ENCODE measurements at regions not wholly inside any gene's neighbourhood (a gene's known extent, or its start where the extent isn't known, plus 50 kb on each side); places are given as distances from the start of the nearest gene placed in this dataset.
"Not testable (repeated sequence)": the region's sequence is repeated elsewhere in the genome, so short reads cannot be mapped to it uniquely, and the experiment has no call there.

GRCh38 chr17:20781260-20781659 is 201.7 kb downstream of the CDRT15L2 start:
- no peaks in the 10 kb centered on the region for H3K27me3 ChIP-seq (ENCODE audit: control insufficient read depth in 3 of 3, insufficient read depth in 3 of 3, low read depth in 1 of 3, low read length in 3 of 3)
- H2AK5ac ChIP-seq (ENCODE audit: low read depth, low read length) = no peak overlapping the region
- no CpG with 5 or more reads among the region's 2 CpGs for WGBS, 2 donors (ENCODE audit: extremely low coverage in 2 of 2, insufficient read length in 2 of 2, insufficient replicate concordance in 1 of 2)
- no peak for DNase-seq (ENCODE audit: low spot score)
- H2AFZ ChIP-seq (ENCODE audit: low read length) = no peak overlapping the region
- no peak overlapping the region for H2BK15ac ChIP-seq (ENCODE audit: low read length)
- H2BK120ac ChIP-seq (ENCODE audit: low read depth, low read length) = no peak overlapping the region
- no peak overlapping the region for H4K91ac ChIP-seq (ENCODE audit: low read depth, low read length, poor library complexity)
- no peak overlapping the region for H3K18ac ChIP-seq (ENCODE audit: low read length)
- H3K4me2 ChIP-seq (ENCODE audit: insufficient read depth, low read length, poor library complexity, severe bottlenecking) = no peak overlapping the region
- H3K4me1 ChIP-seq (ENCODE audit: control insufficient read depth in 2 of 2, insufficient read depth in 1 of 2, low read depth in 1 of 2, low read length in 2 of 2) = no peaks in the 10 kb centered on the region
- no peaks in the 10 kb centered on the region for H3K79me1 ChIP-seq (ENCODE audit: low read depth, low read length)
- H3K36me3 ChIP-seq (replicated peaks in 1 of 2; ENCODE audit: control insufficient read depth in 2 of 2, insufficient read depth in 2 of 2, low read length in 2 of 2) = no peaks in the 10 kb centered on the region
- H3K4ac ChIP-seq (ENCODE audit: low read length) = no peak overlapping the region
- no peaks in the 10 kb centered on the region for H3K9me3 ChIP-seq (replicated peaks in 1 of 2; ENCODE audit: control insufficient read depth in 2 of 2, insufficient read depth in 1 of 2, low read depth in 1 of 2, low read length in 2 of 2)
- no peak overlapping the region for H2BK5ac ChIP-seq (ENCODE audit: low read length)
- no peak overlapping the region for H3K9ac ChIP-seq (ENCODE audit: low read depth, low read length, poor library complexity)
- no peak overlapping the region for H3K14ac ChIP-seq (ENCODE audit: low read length)
- no peak overlapping the region for H3K23ac ChIP-seq (ENCODE audit: low read depth, low read length, poor library complexity)
- H4K8ac ChIP-seq (ENCODE audit: low read depth, low read length) = no peak overlapping the region
- no peak overlapping the region for H2BK12ac ChIP-seq (ENCODE audit: low read length)
- no peak overlapping the region for H3K27ac ChIP-seq (replicated peaks; ENCODE audit: low read length)
- H3K4me3 ChIP-seq (ENCODE audit: low read length in 2 of 2) = no peak overlapping the region

- H2AFZ ChIP-seq (ENCODE audit: low read length); H3K9me3 ChIP-seq (replicated peaks in 1 of 2; ENCODE audit: control insufficient read depth in 2 of 2, insufficient read depth in 1 of 2, low read depth in 1 of 2, low read length in 2 of 2); H2BK15ac ChIP-seq (ENCODE audit: low read length); H3K9ac ChIP-seq (ENCODE audit: low read depth, low read length, poor library complexity); H3K36me3 ChIP-seq (replicated peaks in 1 of 2; ENCODE audit: control insufficient read depth in 2 of 2, insufficient read depth in 2 of 2, low read length in 2 of 2); H2BK12ac ChIP-seq (ENCODE audit: low read length); H2BK120ac ChIP-seq (ENCODE audit: low read depth, low read length); H3K14ac ChIP-seq (ENCODE audit: low read length); H2BK5ac ChIP-seq (ENCODE audit: low read length); H3K4me1 ChIP-seq (ENCODE audit: control insufficient read depth in 2 of 2, insufficient read depth in 1 of 2, low read depth in 1 of 2, low read length in 2 of 2); H3K23ac ChIP-seq (ENCODE audit: low read depth, low read length, poor library complexity); DNase-seq (ENCODE audit: low spot score); H3K4ac ChIP-seq (ENCODE audit: low read length); H3K4me2 ChIP-seq (ENCODE audit: insufficient read depth, low read length, poor library complexity, severe bottlenecking); H2AK5ac ChIP-seq (ENCODE audit: low read depth, low read length); H3K27me3 ChIP-seq (ENCODE audit: control insufficient read depth in 3 of 3, insufficient read depth in 3 of 3, low read depth in 1 of 3, low read length in 3 of 3); H3K18ac ChIP-seq (ENCODE audit: low read length); H3K27ac ChIP-seq (replicated peaks; ENCODE audit: low read length); H4K91ac ChIP-seq (ENCODE audit: low read depth, low read length, poor library complexity); H4K8ac ChIP-seq (ENCODE audit: low read depth, low read length); H3K79me1 ChIP-seq (ENCODE audit: low read depth, low read length): not testable (repeated sequence)
- WGBS, 2 donors (ENCODE audit: extremely low coverage in 2 of 2, insufficient read length in 2 of 2, insufficient replicate concordance in 1 of 2) = no CpG with 5 or more reads among the region's 6 CpGs
- H3K4me3 ChIP-seq (ENCODE audit: low read length in 2 of 2) = peak overlapping the region in 1 of 2 donors; percentile 40
Observed at GRCh38 chr17:20781869-20782268, 202.3 kb downstream of the CDRT15L2 start.

- H3K36me3 ChIP-seq (replicated peaks in 1 of 2; ENCODE audit: control insufficient read depth in 2 of 2, insufficient read depth in 2 of 2, low read length in 2 of 2) = no peaks in the 10 kb centered on the region
- H4K8ac ChIP-seq (ENCODE audit: low read depth, low read length) = no peak overlapping the region
- H3K18ac ChIP-seq (ENCODE audit: low read length) = no peak overlapping the region
- H3K23ac ChIP-seq (ENCODE audit: low read depth, low read length, poor library complexity) = no peak overlapping the region
- no peak overlapping the region for H2AFZ ChIP-seq (ENCODE audit: low read length)
- H3K27me3 ChIP-seq (ENCODE audit: control insufficient read depth in 3 of 3, insufficient read depth in 3 of 3, low read depth in 1 of 3, low read length in 3 of 3) = no peaks in the 10 kb centered on the region
- H2BK5ac ChIP-seq (ENCODE audit: low read length) = no peak overlapping the region
- no peaks in the 10 kb centered on the region for H3K9me3 ChIP-seq (replicated peaks in 1 of 2; ENCODE audit: control insufficient read depth in 2 of 2, insufficient read depth in 1 of 2, low read depth in 1 of 2, low read length in 2 of 2)
- H4K91ac ChIP-seq (ENCODE audit: low read depth, low read length, poor library complexity) = no peak overlapping the region
- no CpG with 5 or more reads among the region's 3 CpGs for WGBS, 2 donors (ENCODE audit: extremely low coverage in 2 of 2, insufficient read length in 2 of 2, insufficient replicate concordance in 1 of 2)
- H2BK15ac ChIP-seq (ENCODE audit: low read length) = no peak overlapping the region
- no peak for DNase-seq (ENCODE audit: low spot score)
- H3K4me3 ChIP-seq (ENCODE audit: low read length in 2 of 2) = no peak overlapping the region
- no peak overlapping the region for H3K9ac ChIP-seq (ENCODE audit: low read depth, low read length, poor library complexity)
- H3K14ac ChIP-seq (ENCODE audit: low read length) = no peak overlapping the region
- no peak overlapping the region for H2AK5ac ChIP-seq (ENCODE audit: low read depth, low read length)
- no peaks in the 10 kb centered on the region for H3K79me1 ChIP-seq (ENCODE audit: low read depth, low read length)
- no peak overlapping the region for H3K4ac ChIP-seq (ENCODE audit: low read length)
- H2BK12ac ChIP-seq (ENCODE audit: low read length) = no peak overlapping the region
- no peaks in the 10 kb centered on the region for H3K4me1 ChIP-seq (ENCODE audit: control insufficient read depth in 2 of 2, insufficient read depth in 1 of 2, low read depth in 1 of 2, low read length in 2 of 2)
- no peak overlapping the region for H3K27ac ChIP-seq (replicated peaks; ENCODE audit: low read length)
- no peak overlapping the region for H3K4me2 ChIP-seq (ENCODE audit: insufficient read depth, low read length, poor library complexity, severe bottlenecking)
- H2BK120ac ChIP-seq (ENCODE audit: low read depth, low read length) = no peak overlapping the region
Observed at GRCh38 chr17:20783091-20783490, 203.6 kb downstream of the CDRT15L2 start.

GRCh38 chr17:20784100-20784665 is 204.7 kb downstream of the CDRT15L2 start:
- Histone ChIP-seq H2AFZ (ENCODE audit: low read length) (no peak overlapping the region), H3K18ac (ENCODE audit: low read length) (no peak overlapping the region), H3K9ac (ENCODE audit: low read depth, low read length, poor library complexity) (no peak overlapping the region), H3K79me1 (ENCODE audit: low read depth, low read length) (no peaks in the 10 kb centered on the region), H3K23ac (ENCODE audit: low read depth, low read length, poor library complexity) (no peak overlapping the region), H3K4me3 (ENCODE audit: low read length in 2 of 2) (no peak overlapping the region), H2BK5ac (ENCODE audit: low read length) (no peak overlapping the region), H4K91ac (ENCODE audit: low read depth, low read length, poor library complexity) (no peak overlapping the region), H2BK12ac (ENCODE audit: low read length) (no peak overlapping the region), H3K4me1 (ENCODE audit: control insufficient read depth in 2 of 2, insufficient read depth in 1 of 2, low read depth in 1 of 2, low read length in 2 of 2) (no peaks in the 10 kb centered on the region), H3K9me3 (replicated peaks in 1 of 2; ENCODE audit: control insufficient read depth in 2 of 2, insufficient read depth in 1 of 2, low read depth in 1 of 2, low read length in 2 of 2) (no peaks in the 10 kb centered on the region), H3K27me3 (ENCODE audit: control insufficient read depth in 3 of 3, insufficient read depth in 3 of 3, low read depth in 1 of 3, low read length in 3 of 3) (no peaks in the 10 kb centered on the region), H3K27ac (replicated peaks; ENCODE audit: low read length) (no peak overlapping the region), H2BK15ac (ENCODE audit: low read length) (no peak overlapping the region), H4K8ac (ENCODE audit: low read depth, low read length) (no peak overlapping the region), H3K4ac (ENCODE audit: low read length) (no peak overlapping the region), H2AK5ac (ENCODE audit: low read depth, low read length) (no peak overlapping the region), H2BK120ac (ENCODE audit: low read depth, low read length) (no peak overlapping the region), H3K14ac (ENCODE audit: low read length) (no peak overlapping the region), H3K4me2 (ENCODE audit: insufficient read depth, low read length, poor library complexity, severe bottlenecking) (no peak overlapping the region), H3K36me3 (replicated peaks in 1 of 2; ENCODE audit: control insufficient read depth in 2 of 2, insufficient read depth in 2 of 2, low read length in 2 of 2) (no peaks in the 10 kb centered on the region)
- WGBS, 2 donors (ENCODE audit: extremely low coverage in 2 of 2, insufficient read length in 2 of 2, insufficient replicate concordance in 1 of 2) = no CpG with 5 or more reads among the region's 48 CpGs
- no peak for DNase-seq (ENCODE audit: low spot score)
